ENCODE measurements at regions not wholly inside any gene's neighbourhood (a gene's known extent, or its start where the extent isn't known, plus 50 kb on each side); places are given as distances from the start of the nearest gene placed in this dataset.
"Not testable (repeated sequence)": the region's sequence is repeated elsewhere in the genome, so short reads cannot be mapped to it uniquely, and the experiment has no call there.

DNA sequence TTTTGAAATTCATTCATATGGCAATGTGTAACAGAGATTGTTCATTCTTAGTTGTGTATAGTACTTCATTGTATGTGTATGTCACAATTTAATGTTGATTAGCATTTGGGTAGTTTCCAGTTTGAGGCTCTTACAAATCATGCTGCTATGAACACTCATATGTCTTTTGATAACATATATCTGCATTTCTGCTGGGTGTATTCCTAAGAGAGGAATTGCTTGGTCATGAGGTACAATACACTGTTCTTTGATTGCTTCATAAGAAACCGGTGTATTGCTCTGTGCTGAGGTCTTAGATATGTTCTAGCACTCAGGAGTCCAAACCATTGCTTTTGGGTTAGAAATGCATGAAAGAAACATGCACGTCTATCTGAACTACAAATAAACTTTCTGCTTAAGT is 492.9 kb upstream of the JAG1 start:
- DNase-seq (ENCODE audit: extremely low read depth in 1 of 11, low read depth in 9 of 11, low spot score in 4 of 11), result no peak

DNA sequence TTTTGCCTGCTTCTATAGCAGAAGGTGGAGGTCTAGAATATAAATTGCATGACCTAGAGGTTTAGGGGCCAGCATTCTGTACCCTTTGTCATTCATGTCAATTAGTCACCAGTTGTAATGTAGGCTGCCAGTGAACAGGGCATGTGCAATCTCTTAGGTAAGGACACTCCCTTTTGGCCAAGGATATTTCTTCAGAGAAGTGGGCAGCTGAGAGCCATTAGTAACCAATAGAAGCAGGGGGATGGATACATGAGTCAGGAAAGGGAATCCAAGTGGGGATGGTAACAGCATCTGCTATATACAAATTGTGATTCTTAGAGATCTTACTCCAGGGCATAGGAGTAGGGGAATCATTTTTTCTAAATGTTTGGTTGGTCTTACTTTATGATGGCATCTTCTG is 494.2 kb upstream of the JAG1 start:
- DNase-seq (ENCODE audit: extremely low read depth in 1 of 11, low read depth in 9 of 11, low spot score in 4 of 11), result no peak

GRCh38 chr20:11170025-11170424 is 496.2 kb upstream of the JAG1 start:
- DNase-seq (ENCODE audit: extremely low read depth in 1 of 11, low read depth in 9 of 11, low spot score in 4 of 11), result no peak

GRCh38 chr20:11170565-11170964 is 496.8 kb upstream of the JAG1 start:
- no peak for DNase-seq (ENCODE audit: extremely low read depth in 1 of 11, low read depth in 9 of 11, low spot score in 4 of 11)

DNA sequence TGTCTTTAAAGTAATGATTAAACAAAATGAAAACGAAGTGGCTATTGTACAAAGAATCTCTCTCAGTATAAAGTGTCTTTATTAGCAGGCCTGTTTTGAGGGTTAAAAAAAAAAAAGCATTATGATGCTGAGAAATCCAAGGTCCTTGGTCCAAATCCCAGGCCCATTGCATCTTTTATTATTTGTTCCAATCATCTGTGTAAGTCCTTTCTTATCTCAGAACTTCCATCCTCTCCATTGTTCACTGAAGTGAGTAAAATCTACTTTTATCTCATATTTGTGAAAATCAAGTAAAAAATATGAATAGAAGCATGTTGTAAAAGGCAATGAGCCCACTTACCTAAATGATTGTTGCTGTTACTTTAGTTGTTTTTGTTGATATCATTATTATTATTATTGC is 499.1 kb upstream of the JAG1 start:
- DNase-seq (ENCODE audit: extremely low read depth in 1 of 11, low read depth in 9 of 11, low spot score in 4 of 11), result no peak

DNA sequence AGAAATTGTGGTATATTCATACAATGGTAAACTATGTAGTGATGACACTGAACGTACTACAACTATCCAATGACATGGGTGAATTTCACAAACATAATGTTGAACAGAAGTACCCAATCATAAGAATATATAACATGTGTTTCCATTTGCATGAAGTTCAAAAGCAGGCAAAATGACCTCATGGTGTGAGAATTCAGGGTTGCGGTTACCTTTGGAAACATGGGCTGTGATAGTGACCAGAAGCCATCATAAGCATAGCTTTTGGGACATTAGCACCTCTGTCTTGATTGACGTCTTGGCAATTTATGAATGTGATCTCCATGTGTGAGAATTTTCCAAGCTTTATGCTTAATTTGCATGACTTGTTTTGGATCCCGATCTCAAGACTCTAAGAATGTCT is 500.1 kb upstream of the JAG1 start:
- DNase-seq (ENCODE audit: extremely low read depth in 1 of 11, low read depth in 9 of 11, low spot score in 4 of 11), result no peak

DNA sequence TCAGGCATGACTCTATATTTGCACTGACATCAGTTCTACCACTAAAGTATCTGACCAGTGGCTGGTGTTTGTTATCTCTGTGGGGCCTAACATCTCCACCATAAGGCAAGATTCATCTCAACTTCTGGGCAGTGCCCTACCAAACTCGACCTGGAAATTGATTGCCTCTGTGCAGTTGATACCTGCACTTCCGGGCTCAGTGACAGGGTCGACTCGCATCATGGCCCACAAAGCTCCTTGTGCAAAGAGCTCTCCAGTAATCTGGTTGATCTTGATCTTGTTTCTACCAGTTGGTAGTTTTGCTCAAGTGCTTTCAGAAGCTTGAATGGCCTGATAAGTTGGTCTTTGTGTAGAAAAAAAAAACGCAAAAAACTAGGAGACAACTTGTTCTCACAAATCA is 501.1 kb upstream of the JAG1 start:
- DNase-seq (ENCODE audit: extremely low read depth in 1 of 11, low read depth in 9 of 11, low spot score in 4 of 11), result no peak

DNA sequence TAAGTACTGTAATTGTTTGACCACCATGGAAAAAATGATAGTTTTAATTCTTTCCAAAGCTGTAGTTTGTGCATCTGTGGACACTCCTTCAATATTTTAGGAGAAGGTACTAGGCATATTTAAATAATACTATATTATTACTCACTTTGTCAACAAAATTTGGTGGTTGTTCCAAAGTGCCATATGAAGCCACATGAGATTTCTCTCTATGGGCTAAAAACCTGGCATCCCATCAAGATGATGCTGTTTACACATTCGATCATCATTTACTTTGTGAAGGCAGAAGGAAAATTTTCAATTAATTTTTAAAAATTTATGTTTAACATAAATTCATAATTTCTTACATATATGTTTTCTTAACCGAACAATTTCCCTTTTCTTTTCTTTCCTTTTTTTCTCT is 502.6 kb upstream of the JAG1 start:
- DNase-seq (ENCODE audit: extremely low read depth in 1 of 11, low read depth in 9 of 11, low spot score in 4 of 11), result no peak

DNA sequence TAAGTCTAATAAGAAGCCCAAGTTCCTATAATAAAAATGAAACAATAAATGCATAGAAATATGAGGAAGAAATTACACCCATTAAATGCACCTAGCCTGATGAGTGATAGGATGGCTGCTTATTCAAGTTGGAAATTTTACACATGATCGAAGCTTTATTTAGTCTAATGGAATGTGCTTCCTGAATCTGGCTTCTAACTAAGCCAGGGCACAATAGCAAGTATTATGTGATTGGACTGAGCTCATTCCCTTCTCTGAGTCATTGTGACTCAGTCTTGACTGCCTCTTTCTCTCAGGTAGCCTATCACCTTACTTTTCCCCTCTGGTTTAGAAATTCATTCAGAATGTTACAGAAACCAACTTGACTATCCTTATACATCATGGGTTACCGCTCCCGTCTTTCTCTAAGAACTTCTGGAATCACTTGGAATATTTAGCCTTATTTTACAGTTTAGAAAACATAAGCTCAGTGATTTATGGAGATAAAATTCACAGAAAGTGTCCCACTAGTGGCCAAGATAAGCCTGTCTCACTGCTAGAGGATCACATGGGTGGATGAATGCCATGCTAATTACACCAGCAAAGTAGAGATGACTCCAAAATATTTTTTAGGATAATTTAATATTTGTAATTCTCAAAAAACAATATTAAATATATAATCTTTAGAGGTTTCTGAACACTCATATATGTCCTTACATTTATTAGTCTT is 505.3 kb upstream of the JAG1 start:
- no peak for DNase-seq (ENCODE audit: extremely low read depth in 1 of 11, low read depth in 9 of 11, low spot score in 4 of 11)

- DNase-seq (ENCODE audit: extremely low read depth in 1 of 11, low read depth in 9 of 11, low spot score in 4 of 11), result no peak
Measured at GRCh38 chr20:11180186-11180585, 506.4 kb upstream of the JAG1 start.

- not testable (repeated sequence) for DNase-seq (ENCODE audit: extremely low read depth in 1 of 11, low read depth in 9 of 11, low spot score in 4 of 11)
Measured at GRCh38 chr20:11181129-11181528, 507.3 kb upstream of the JAG1 start.

DNA sequence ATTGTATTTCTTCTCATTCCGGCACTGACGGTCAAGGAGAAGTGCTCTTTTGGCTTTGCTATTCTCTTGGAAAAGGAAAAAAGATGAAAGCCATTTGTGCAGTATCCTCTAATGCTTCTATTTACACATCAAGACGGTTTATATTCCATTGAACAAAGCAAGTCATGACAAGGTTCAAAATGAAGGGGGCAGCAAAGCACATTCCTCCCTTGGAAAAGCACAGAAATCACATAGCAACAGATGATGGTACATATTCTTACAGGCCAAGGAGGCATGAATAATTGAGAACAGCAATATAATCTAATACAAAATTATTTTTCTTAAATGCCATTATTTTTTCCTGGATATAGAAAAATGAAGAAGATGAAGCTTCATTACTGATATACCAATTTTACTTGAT is 508.2 kb upstream of the JAG1 start:
- no peak for DNase-seq (ENCODE audit: extremely low read depth in 1 of 11, low read depth in 9 of 11, low spot score in 4 of 11)

- DNase-seq (ENCODE audit: extremely low read depth in 1 of 11, low read depth in 9 of 11, low spot score in 4 of 11), result no peak
Measured at GRCh38 chr20:11182720-11183119, 508.9 kb upstream of the JAG1 start.

DNA sequence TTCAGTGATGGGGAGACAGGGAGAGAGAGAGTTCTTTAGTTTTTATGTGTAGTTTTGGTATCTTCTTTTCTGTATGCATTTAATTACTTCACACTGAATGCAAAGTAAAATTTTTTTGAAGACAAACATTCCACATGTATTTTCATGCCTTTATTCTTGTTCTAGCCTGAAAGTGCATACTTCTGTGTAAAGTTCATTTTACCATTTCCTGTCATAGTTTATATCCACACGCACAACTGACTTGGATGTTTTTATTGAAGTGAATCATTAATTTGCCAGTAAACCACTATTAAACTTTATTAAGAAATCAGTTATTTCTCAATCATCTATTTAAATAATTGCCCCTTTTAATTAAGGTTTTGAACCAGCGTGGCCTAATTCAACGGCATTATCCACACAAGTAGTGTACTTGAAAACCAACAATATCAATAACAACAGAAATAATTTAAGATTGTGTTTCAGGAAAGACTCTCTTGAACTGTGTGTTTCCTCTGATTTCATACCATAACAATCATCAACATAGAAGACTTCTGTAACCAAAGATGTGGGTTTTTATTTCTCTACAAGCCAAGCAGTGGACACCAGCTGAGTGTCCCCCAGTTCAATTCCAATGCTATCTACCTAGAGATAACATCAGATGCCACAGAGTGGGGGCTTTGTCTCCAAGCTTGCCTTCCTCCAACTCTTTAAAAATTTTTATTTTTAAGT is 512.7 kb upstream of the JAG1 start:
- DNase-seq (ENCODE audit: extremely low read depth in 1 of 11, low read depth in 9 of 11, low spot score in 4 of 11), result no peak

GRCh38 chr20:11188843-11189603 is 515.2 kb upstream of the JAG1 start:
- no peak for DNase-seq (ENCODE audit: extremely low read depth in 1 of 11, low read depth in 9 of 11, low spot score in 4 of 11)

DNA sequence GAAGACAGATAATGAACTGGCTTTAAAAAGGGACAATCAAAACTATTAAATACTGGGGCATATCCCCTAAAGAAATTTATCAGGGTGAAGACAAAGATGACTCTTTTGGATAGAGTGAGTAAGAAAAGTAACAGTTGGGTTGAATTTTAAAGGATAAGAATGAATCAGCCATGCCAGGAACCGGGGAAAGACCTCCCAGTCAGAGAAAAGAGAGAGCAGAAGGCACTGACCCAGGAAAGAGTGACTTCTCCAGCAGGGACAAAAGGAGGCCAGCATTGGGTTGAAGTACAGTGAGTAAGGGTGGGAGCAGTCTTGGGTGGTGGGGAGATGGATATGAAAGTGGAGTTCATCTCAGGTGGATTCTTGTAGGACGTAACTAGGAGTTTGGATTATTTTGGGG is 516.9 kb upstream of the JAG1 start:
- DNase-seq (ENCODE audit: extremely low read depth in 1 of 11, low read depth in 9 of 11, low spot score in 4 of 11), result no peak

DNA sequence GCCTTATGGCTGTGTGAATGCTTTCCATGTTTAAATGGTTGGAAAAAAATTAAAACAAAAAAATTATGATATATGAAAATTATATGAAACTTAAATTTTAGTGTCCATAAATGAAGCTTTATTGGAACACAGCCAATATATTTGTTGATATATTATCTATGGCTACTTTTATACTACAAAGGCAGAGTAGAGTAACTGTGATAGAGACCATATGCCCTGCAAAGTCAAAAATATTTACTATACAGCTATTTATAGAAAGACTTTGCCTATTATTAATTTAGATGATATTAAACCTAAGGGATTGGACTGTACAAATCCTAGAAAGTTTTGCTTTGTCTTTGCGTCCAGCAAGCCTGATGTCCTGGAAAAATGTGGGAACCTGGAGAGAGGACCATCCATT is 518.3 kb upstream of the JAG1 start:
- DNase-seq (ENCODE audit: extremely low read depth in 1 of 11, low read depth in 9 of 11, low spot score in 4 of 11), result no peak

DNA sequence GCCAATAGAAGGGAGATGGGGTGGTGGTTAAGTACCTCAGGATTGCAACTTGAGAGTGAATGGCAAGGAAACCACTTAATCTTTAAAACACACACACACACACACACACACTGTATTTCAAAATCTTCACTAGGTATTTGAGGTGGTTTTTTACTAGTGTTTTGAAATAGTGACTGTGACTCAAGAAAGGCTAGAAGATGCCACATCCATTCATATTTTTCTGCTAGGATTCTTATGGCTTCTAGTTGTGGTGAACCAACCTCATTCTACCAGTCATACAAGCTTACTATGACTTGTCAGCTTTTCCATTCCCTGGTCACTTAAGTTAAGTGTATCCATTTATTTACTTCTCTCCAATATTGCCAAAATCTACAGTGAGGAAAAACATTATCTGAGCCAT is 519.4 kb upstream of the JAG1 start:
- DNase-seq (ENCODE audit: extremely low read depth in 1 of 11, low read depth in 9 of 11, low spot score in 4 of 11), result no peak

- peak in 1 of 11 donors; percentile 67 for DNase-seq (ENCODE audit: extremely low read depth in 1 of 11, low read depth in 9 of 11, low spot score in 4 of 11)
Measured at GRCh38 chr20:11195169-11195568, 521.4 kb upstream of the JAG1 start.

DNA sequence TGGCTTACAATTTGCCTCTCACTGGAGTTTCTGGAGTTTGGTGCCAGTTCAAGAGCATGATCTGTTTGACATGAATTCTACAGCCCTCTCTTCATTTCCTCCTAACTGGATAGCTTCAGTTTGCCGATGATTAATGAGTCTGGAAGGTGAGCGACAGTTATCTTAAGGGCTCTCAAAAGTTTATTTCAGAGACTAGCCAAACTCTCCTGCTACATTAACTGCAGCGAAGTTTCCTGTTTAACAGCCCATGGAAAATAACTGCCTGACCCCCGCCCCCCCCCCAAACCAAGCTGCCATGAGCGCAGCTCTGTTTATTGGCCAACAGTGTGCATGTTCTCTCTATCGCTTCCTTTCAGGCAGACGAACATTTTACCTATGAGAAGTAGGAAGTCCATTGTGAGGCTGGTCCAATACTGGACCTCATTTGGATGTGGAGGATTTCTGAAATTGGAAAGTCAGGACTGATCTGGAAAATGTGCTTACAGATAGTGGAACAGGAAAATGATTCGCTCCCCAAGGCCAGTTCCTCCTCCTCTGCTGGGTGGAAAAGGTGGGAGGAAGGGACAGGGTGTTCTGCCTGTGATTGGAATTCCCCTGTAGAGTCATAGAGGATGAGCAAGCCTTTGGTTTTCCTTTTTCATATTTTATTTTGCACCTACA is 522.2 kb upstream of the JAG1 start:
- no peak for DNase-seq (ENCODE audit: extremely low read depth in 1 of 11, low read depth in 9 of 11, low spot score in 4 of 11)

Measured in renal cortex interstitium (tissue), 11 donors.